ENCODE measurements at regions not wholly inside any gene's neighbourhood (a gene's known extent, or its start where the extent isn't known, plus 50 kb on each side); places are given as distances from the start of the nearest gene placed in this dataset.

- intact Hi-C loops (cut with DNase I): no loop called here
- no peak for DNase-seq
Measured at GRCh38 chr11:10386861-10387205, 68.2 kb upstream of the AMPD3 start.

DNA sequence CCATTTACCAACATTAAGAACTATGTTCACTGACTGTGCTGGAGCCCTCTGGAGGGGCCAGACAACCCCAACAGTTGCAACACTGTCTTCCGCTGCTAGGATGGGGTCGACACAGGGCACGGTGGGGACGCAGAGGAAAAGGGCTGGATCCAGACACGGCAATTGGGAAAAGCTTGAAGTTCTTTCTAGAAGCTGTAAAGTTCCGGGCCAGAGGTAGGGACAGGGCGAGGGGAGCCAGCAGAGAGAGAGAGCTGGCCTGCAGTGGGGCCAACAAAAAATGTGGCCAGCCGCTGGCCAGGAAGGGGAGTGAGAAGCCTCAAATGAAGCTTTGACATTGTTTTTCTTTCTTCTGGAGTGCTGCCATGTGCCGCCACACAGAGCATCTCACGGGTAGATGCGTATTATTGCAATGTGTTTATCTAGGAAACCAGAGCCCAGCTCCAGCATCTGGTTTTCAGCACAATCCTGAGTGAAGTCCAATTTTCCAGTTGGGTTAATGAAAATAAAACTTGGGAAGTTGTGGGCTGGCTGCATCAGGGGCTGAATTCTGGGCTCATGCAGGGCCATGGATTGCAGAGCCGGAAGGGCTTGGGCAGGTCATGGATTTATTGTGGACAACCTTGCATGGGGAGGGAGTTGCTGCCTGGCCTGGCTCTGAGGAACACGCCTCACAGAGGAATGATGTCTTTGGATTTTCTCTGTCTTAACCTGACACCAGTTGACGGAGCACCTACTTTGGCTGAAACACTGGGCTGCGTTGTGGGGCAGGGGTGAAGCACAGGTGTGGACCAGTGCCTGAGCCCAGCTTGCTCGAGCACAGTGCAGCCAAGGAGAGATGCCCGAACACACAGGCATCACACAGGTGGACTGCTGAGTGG lies 67.6 kb upstream of the AMPD3 start:
- no peak for DNase-seq
- intact Hi-C loops (cut with DNase I): no loop called here

- DNase-seq: no peak
- intact Hi-C loops (cut with DNase I): no loop called here
Measured at GRCh38 chr11:10388101-10388500, 67.0 kb upstream of the AMPD3 start.

GRCh38 chr11:10388574-10388973 lies 66.5 kb upstream of the AMPD3 start:
- no peak for DNase-seq
- intact Hi-C loops (cut with DNase I): no loop called here

DNA sequence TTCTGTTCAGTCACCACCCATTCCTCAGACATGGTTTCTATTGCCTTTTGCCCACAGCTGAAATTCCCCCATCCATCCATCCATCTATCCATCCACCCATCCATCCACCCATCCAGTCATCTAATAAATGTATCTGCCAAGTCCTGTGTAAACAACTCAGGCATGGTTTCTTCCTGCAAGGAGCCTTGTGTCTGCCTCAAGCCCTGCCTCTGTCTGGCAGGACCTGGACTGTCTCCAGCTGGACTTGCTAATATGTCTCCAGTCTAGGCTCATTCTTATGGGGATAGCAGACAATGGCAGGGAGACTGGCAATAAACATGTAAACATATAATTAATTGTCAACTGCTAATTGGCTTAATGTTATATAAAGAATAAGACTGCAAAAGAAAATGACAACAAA lies 64.7 kb upstream of the AMPD3 start:
- no peak for DNase-seq
- intact Hi-C loops (cut with DNase I): no loop called here

DNA sequence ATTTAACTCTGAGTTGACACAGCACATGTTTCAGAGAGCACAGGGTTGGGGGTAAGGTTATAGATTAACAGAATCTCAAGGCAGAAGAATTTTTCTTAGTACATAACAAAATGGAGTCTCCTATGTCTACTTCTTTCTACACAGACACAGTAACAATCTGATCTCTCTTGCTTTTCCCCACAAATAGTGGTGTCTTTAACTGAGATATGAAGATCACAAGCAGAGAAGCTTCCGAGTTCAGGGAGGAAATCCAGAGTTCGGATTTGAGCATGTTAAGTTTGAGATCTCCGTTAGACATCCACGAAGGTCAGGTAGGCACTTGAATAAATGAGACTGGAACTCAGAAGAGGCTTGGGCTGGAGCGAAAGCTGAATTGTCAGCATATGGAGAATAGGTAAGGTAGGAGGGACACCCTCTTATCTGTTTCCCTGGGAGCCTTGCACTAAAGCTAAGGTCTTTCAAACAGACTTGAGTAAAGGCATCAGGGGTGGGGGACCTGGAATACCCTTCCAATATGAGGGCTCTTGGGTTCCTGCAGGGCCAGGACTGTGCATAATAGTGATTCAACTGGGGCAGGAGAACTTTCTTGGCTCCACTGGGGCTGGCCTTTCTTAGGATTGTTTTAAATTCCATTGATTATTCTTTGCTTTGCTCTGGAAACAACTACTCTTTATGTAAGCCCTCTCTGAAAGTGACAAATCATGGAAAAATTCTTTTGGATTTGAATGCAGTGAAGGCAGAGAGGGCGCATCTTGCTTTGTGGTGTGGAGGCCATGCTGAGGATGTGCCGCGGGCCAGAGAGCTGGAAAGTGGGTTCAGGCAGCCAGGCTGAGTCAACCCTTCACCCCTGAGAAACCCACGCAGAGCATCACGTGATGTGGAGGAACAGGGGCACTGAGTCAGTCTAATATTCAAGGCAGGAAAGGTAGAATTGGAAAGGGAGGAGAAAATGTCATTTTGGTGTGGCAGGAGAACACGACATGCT lies 62.7 kb upstream of the AMPD3 start:
- DNase-seq: no peak
- intact Hi-C loops (cut with DNase I): no loop called here

DNA sequence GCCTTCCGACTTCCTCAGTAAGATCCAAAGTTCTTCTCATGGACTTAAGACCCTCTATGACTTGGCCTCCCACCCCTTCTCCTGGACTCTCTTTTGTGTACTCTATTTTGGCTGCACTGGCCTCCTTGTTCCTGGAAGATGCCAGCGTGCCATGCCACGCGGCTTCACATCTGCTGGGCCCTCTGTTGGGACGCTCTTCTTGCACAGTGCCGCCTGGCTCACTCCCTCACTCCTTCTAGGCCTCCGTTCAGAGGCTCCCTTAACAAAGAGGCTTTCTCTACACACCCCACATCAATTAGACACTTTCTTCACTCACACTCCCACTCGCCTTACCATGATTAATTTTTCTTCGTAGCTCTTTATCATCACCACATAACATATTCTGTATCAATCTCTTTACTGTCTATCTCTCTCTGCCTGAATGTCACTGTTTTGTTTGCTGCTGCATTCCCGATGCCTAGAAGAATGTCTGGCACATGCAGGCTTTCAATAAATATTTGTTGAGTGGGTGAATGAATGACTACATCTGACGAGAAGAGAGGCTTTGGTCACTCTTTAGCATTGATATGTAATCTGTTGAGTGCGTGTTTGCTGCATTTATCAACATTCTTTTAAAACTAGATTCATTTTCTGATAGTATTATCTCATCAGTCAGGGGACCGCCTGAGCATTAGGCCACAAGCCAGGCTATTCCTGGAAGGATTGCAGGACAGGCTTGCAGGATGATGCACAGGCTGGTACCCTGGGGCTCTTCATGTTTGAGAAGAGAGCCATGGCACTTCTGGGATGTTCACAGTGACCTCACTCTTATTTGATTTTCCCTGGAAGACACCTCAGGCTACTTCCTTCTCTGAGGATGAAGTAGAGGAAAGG lies 60.6 kb upstream of the AMPD3 start:
- intact Hi-C loops (cut with DNase I): no loop called here
- DNase-seq: no peak

- intact Hi-C loops (cut with DNase I): no loop called here
- no peak for DNase-seq
Measured at GRCh38 chr11:10395166-10395897, 59.7 kb upstream of the AMPD3 start.

- intact Hi-C loops (cut with DNase I): no loop called here
- DNase-seq: no peak
Measured at GRCh38 chr11:10396771-10397170, 58.3 kb upstream of the AMPD3 start.

DNA sequence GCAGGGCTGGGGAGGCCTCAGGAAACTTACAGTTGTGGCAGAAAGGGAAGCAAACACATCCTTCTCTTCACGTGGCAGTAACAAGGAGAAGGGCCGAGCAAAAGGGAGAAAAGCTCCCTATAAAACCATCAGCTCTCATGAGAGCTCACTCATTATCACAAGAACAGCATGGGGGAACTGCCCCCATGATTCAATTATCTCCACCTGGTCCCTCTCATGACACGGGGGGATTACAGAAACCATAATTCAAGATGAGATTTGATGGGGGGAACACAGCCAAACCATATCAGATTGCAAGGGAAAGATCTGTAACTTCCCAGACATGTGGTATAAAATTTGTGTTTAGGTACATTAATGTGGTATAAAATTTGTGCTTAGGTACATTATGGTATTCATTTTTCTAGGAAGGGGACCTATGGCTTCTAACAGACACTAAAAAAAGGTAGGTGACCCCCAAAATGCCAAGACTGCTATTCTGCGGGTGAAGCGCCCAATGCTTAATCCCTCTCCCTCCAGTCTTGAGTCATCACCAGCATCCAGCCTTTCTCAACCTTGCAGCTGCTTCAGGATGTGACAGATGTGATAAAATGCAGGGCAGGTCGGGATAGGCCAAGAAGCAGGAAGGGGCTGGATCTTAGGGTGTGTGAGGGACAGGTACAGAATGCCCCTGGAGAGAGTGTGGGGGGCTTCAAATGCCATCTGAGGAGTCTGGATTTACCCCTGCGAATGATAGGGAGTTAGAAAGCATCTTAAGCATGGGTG lies 57.7 kb upstream of the AMPD3 start:
- DNase-seq: no peak
- intact Hi-C loops (cut with DNase I): no loop called here

DNA sequence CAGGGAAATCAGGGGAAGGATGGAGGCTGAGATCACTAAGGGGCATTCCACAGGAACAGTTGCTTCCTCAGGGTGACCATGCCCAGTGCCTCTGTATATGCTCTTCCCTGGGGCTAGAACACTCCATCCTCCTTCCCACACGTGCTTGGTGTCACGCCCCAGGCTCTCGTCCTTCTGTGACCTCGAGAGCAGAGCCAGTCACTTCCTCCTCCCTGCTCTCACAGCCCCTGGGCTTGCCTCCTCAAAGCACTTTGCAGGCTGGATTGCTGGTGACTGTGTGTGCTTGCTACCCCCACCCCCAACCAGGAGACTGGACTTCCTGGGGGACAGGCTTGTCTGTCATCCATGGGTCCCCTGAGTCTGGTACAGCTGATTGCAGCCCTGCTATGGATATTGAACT lies 56.5 kb upstream of the AMPD3 start:
- intact Hi-C loops (cut with DNase I): no loop called here
- no peak for DNase-seq

- no peak for DNase-seq
- intact Hi-C loops (cut with DNase I): no loop called here
Measured at GRCh38 chr11:10400856-10401255, 54.2 kb upstream of the AMPD3 start.

GRCh38 chr11:10401256-10401655 lies 53.8 kb upstream of the AMPD3 start:
- DNase-seq: no peak
- intact Hi-C loops (cut with DNase I): no loop called here

DNA sequence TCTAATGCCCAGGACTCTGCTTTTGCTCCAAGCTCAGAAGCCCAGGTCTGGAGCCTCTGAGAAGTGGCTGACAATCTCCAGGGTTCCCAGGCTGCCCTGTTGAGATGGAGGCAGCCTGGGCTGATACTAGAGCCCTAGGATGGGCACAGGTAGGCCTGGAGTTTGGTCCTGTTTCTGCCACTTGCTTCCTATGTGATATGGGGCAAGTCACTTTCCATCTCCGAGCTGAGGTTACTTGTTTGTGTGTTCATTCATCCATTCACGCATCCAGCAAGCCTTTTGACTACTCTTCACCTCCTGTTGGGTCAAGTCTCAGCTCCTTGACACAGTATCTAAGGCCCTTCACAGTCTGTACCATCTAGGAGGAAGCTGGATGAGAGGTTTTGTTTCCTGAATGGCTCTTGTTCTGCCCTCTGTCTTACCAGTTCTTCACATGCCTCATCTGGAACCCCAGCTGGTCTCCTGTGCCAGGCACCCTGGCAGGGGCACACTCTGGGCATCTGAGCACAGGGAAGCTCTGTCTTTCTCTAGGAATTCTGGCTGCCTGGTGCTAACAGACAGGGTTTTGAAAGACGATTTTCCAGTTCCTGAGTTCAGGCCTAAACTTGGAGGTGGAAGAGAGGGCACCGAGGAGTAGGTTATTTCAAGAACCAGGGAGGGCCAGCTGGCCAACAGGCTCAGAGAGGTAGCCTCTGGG lies 53.2 kb upstream of the AMPD3 start:
- DNase-seq: no peak
- intact Hi-C loops (cut with DNase I): no loop called here

Measured in posterior cingulate gyrus (tissue), 11 donors.